OCI-LY1 (cell line): ENCODE measurements at regions not wholly inside any gene's neighbourhood (a gene's known extent, or its start where the extent isn't known, plus 50 kb on each side); places are given as distances from the start of the nearest gene placed in this dataset.

ENCODE experiments used
- H2AFZ ChIP-seq: fragments of 200-600 bp; sonication (generic), shearing (Covaris generic); 2 replicates; pipeline ENCODE4 v1.6.0; 2014; ENCODE audit warnings: antibody characterized with exemption, mild to moderate bottlenecking, low read length
- H3F3A ChIP-seq: fragments of 200-600 bp; sonication (generic), shearing (Covaris generic); 2 replicates; pipeline ENCODE4 v1.6.0; 2014; ENCODE audit warnings: mild to moderate bottlenecking, antibody characterized with exemption, low read length, moderate library complexity; ENCODE audit not compliant: insufficient read depth
- H3K27ac ChIP-seq: fragments of 200-600 bp; sonication (generic); 2 replicates; pipeline ENCODE4 v1.5.1; 2014; ENCODE audit warnings: low read length, mixed run types, mild to moderate bottlenecking, low read depth; ENCODE audit not compliant: poor library complexity, severe bottlenecking
- H3K27me3 ChIP-seq: fragments of 200-600 bp; sonication (generic); 2 replicates; pipeline ENCODE4 v1.6.0; 2014; ENCODE audit warnings: antibody characterized with exemption, mild to moderate bottlenecking, low read length, moderate library complexity; ENCODE audit not compliant: insufficient read depth
- H3K36me3 ChIP-seq: fragments of 200-600 bp; sonication (generic); 2 replicates; pipeline ENCODE4 v1.6.1; 2014; ENCODE audit warnings: mild to moderate bottlenecking, antibody characterized with exemption, low read length, moderate library complexity, mixed read lengths; ENCODE audit not compliant: insufficient read depth
- H3K4me1 ChIP-seq: fragments of 200-600 bp; sonication (generic); 2 replicates; pipeline ENCODE4 v1.5.1; 2014; ENCODE audit warnings: mild to moderate bottlenecking, low read length, moderate library complexity; ENCODE audit not compliant: insufficient read depth, severe bottlenecking
- H3K4me2 ChIP-seq: fragments of 200-600 bp; sonication (generic), shearing (Covaris generic); 2 replicates; pipeline ENCODE4 v1.6.1; 2014; ENCODE audit warnings: low read length
- H3K4me3 ChIP-seq: fragments of 200-600 bp; sonication (generic); 2 replicates; pipeline ENCODE4 v1.5.1; 2014; ENCODE audit warnings: low read length, low read depth, mild to moderate bottlenecking, mixed read lengths; ENCODE audit not compliant: poor library complexity, severe bottlenecking
- H3K79me2 ChIP-seq: fragments of 200-600 bp; shearing (Covaris generic); 2 replicates; pipeline ENCODE4 v1.6.1; 2016; ENCODE audit warnings: mixed run types, low read length, mixed read lengths; ENCODE audit not compliant: insufficient read depth
- H3K9ac ChIP-seq: fragments of 200-600 bp; sonication (generic), shearing (Covaris generic); 2 replicates; pipeline ENCODE4 v1.6.1; 2014; ENCODE audit warnings: mild to moderate bottlenecking, low read length, mixed read lengths
- H3K9me2 ChIP-seq: fragments of 200-600 bp; sonication (generic), shearing (Covaris generic); 2 replicates; pipeline ENCODE4 v1.6.1; 2014; ENCODE audit warnings: low read depth, mild to moderate bottlenecking, low read length, mixed read lengths
- H3K9me3 ChIP-seq: fragments of 200-600 bp; shearing (Covaris generic); 2 replicates; pipeline ENCODE4 v1.6.1; 2014; ENCODE audit warnings: low read length, mixed read lengths
- H4K20me1 ChIP-seq: fragments of 200-600 bp; sonication (generic), shearing (Covaris generic); 2 replicates; pipeline ENCODE4 v1.6.0; 2016; ENCODE audit warnings: mild to moderate bottlenecking, low read length; ENCODE audit not compliant: insufficient read depth
- CTCF ChIP-seq: fragments of 200-600 bp; sonication (generic), shearing (Covaris generic); IDR thresholded peaks from 2 replicates; pipeline ENCODE4 v1.5.1; 2017; ENCODE audit warnings: mild to moderate bottlenecking, antibody characterized with exemption, low read length, moderate library complexity, mixed read lengths
- EZH2 ChIP-seq: fragments of 200-600 bp; sonication (generic), shearing (Covaris generic); IDR thresholded peaks from 2 replicates; pipeline ENCODE4 v1.8.0; 2017; ENCODE audit warnings: borderline replicate concordance, mixed run types, mild to moderate bottlenecking, antibody characterized with exemption, low read length, moderate library complexity, mixed read lengths

- H3K9ac ChIP-seq = no peak overlapping the region
- no peaks in the 10 kb centered on the region for H3F3A ChIP-seq
- no peaks in the 10 kb centered on the region for H3K9me2 ChIP-seq
- H3K4me1 ChIP-seq = no peaks in the 10 kb centered on the region
- H4K20me1 ChIP-seq = no peaks in the 10 kb centered on the region
- peaks cover 2% of the 10 kb centered on the region; the same call in 1 of the 2 replicates for H3K27me3 ChIP-seq
- no peak overlapping the region for H2AFZ ChIP-seq
- H3K36me3 ChIP-seq = no peaks in the 10 kb centered on the region
- no peaks in the 10 kb centered on the region for H3K9me3 ChIP-seq
- H3K4me2 ChIP-seq = no peak overlapping the region
- H3K4me3 ChIP-seq = no peak overlapping the region
- no peak overlapping the region for H3K27ac ChIP-seq
- H3K79me2 ChIP-seq = no peaks in the 10 kb centered on the region
- no peak for TF ChIP-seq EZH2
- TF ChIP-seq CTCF = no peak
Observed at GRCh38 chr6:11830105-11830504, 51.5 kb upstream of the ADTRP start.

DNA sequence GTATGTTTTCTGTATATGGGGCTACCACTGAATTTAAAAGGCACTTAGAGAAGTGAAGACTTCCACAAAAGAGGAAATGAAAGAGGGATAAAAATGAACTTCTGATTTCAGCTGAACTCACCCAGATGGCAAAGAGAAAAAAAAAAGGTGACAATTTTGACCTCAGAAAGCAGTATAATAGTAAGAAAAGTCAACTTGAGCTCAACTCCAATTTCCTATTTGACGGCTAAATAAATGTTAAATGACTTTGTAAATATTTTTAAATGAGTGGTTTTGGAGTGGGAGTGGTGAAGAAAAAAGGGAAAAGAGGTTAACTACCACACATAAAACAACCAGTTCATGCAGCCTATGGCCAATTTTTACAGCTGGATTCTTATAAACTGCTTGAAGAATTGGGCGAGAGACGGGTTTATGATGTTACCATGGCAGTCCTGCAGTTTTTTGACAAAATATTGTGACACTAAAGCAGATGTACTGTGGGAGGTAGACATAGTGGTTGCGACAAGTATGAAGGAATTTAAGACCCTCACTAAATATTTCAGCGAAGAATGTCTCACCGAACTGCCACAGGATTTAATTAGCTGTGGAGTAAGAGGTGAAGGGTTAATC is 49.8 kb upstream of the ADTRP start:
- Histone ChIP-seq H3K4me1 (no peaks in the 10 kb centered on the region), H3K9me3 (no peaks in the 10 kb centered on the region), H3K79me2 (no peaks in the 10 kb centered on the region), H4K20me1 (no peaks in the 10 kb centered on the region), H3K4me3 (no peak overlapping the region), H3F3A (no peaks in the 10 kb centered on the region), H3K9me2 (no peaks in the 10 kb centered on the region), H3K27ac (no peak overlapping the region), H3K36me3 (no peaks in the 10 kb centered on the region), H3K4me2 (no peak overlapping the region), H3K27me3 (peaks cover 5% of the 10 kb centered on the region), H3K9ac (no peak overlapping the region), H2AFZ (no peak overlapping the region)
- no peak for TF ChIP-seq EZH2
- no peak for TF ChIP-seq CTCF
